Transverse colon (tissue), 4 donors: ENCODE measurements at regions not wholly inside any gene's neighbourhood (a gene's known extent, or its start where the extent isn't known, plus 50 kb on each side); places are given as distances from the start of the nearest gene placed in this dataset.
A peak's percentile ranks its signal among the peaks of the same experiment; 100 is the strongest.
"Not testable (repeated sequence)": the region's sequence is repeated elsewhere in the genome, so short reads cannot be mapped to it uniquely, and the experiment has no call there.

Source experiments
- DNase-seq: peaks from one replicate; pipeline ENCODE4 v3.0.0-alpha.2; 2019
- H3K27ac ChIP-seq, 4 donors: fragments of 200-600 bp; sonication (generic); 2 replicates each; pipeline ENCODE4 v1.5.1; 2016 to 2018; ENCODE audit warnings: inconsistent platforms in 4 of 4
- H3K27me3 ChIP-seq: fragments of 200-600 bp; sonication (generic); 2 replicates; pipeline ENCODE4 v1.5.1; 2017; ENCODE audit warnings: inconsistent platforms
- H3K36me3 ChIP-seq, 4 donors: fragments of 200-600 bp; sonication (generic); 2 replicates each; pipeline ENCODE4 v1.5.1; 2017 to 2019; ENCODE audit warnings: inconsistent platforms in 4 of 4
- H3K4me1 ChIP-seq, 4 donors: fragments of 200-600 bp; sonication (generic); 2 replicates each; pipeline ENCODE4 v1.5.1; 2017 to 2020; ENCODE audit warnings: inconsistent platforms in 4 of 4
- H3K4me3 ChIP-seq, 4 donors: fragments of 200-600 bp; sonication (generic); 1 replicate in 1 of 4; 2 replicates in 3 of 4; pipeline versions ENCODE4 v1.5.1 to v1.6.1; 2017 to 2019; ENCODE audit warnings: inconsistent platforms in 4 of 4
- H3K9me3 ChIP-seq, 2 donors: fragments of 200-600 bp; sonication (generic); 2 replicates each; pipeline ENCODE4 v1.5.1; 2017 to 2019; ENCODE audit warnings: inconsistent platforms in 2 of 2
- CTCF ChIP-seq, 5 experiments: fragments of 200-600 bp in 3 of 5; fragments of 450-650 bp in 2 of 5; sonication (generic) in 3 of 5; IDR thresholded peaks; 1 replicate in 2 of 5; 2 replicates in 3 of 5; pipeline ENCODE4 v1.5.1; 2016 to 2017; ENCODE audit warnings: antibody characterized with exemption in 5 of 5, inconsistent platforms in 3 of 5, mild to moderate bottlenecking in 2 of 5, moderate library complexity in 1 of 5
- WGBS, 2 donors: methylation state at CpG; one replicate each; pipeline ENCODE4 v1.1.5; 2018; ENCODE audit warnings: low coverage in 1 of 2; 5-methylcytosine and 5-hydroxymethylcytosine counted together
- in situ Hi-C, 4 donors: fragments of 200-750 bp; cut with MboI; loops; one replicate each; pipeline versions ENCODE4 v1.15.0 to v1.15.1; 2017; ENCODE audit warnings: low sequenced_read_pairs in 3 of 4, low pct_ligation_motif_present in 1 of 4, low pct_unique_long_range_greater_than_20kb in 1 of 4
- intact Hi-C: fragments of 100-400 bp; cut with DNase I; formaldehyde crosslinking; loops from one replicate; pipeline ENCODE4 v1.15.1; 2023; ENCODE audit warnings: low total_unique reads

- H3K4me3 ChIP-seq, intact Hi-C loops: not testable (repeated sequence)
- 79 to 95% methylated on average over 4 to 5 of the region's 5 CpGs for WGBS, 2 donors
Observed at GRCh38 chr11:71712846-71713245, 120.2 kb upstream of the DEFB108B start.

GRCh38 chr11:71714510-71714909 lies 118.5 kb upstream of the DEFB108B start:
- H3K4me3 ChIP-seq, H3K9me3 ChIP-seq, in situ Hi-C loops, DNase-seq, H3K27ac ChIP-seq, H3K36me3 ChIP-seq, H3K27me3 ChIP-seq, intact Hi-C loops: not testable (repeated sequence)
- peaks cover 0 to 15% (median 6%) of the 10 kb centered on the region in 4 donors for H3K4me1 ChIP-seq
- 89% methylated on average over 5 of the region's 6 CpGs; no CpG with 5 or more reads in 1 of the 2 donors for WGBS, 2 donors

More at GRCh38 chr11:71712846-71713245, 120.2 kb upstream of the DEFB108B start:
- H3K27me3 ChIP-seq, H3K27ac ChIP-seq, H3K9me3 ChIP-seq, DNase-seq, H3K36me3 ChIP-seq, in situ Hi-C loops: not testable (repeated sequence)
- H3K4me1 ChIP-seq: peaks cover 0 to 15% (median 6%) of the 10 kb centered on the region in 4 donors

- H3K9me3 ChIP-seq, H3K36me3 ChIP-seq, H3K4me1 ChIP-seq, intact Hi-C loops, DNase-seq, H3K4me3 ChIP-seq, in situ Hi-C loops, H3K27ac ChIP-seq, H3K27me3 ChIP-seq: not testable (repeated sequence)
- 83% methylated on average over 7 of the region's 11 CpGs; no CpG with 5 or more reads in 1 of the 2 donors for WGBS, 2 donors
Observed at GRCh38 chr11:71721840-71722239, 111.2 kb upstream of the DEFB108B start.

GRCh38 chr11:71723991-71724390 lies 109.0 kb upstream of the DEFB108B start:
- H3K27me3 ChIP-seq, intact Hi-C loops, H3K27ac ChIP-seq, H3K4me3 ChIP-seq, in situ Hi-C loops, H3K36me3 ChIP-seq, H3K4me1 ChIP-seq, H3K9me3 ChIP-seq, DNase-seq: not testable (repeated sequence)
- 67% methylated on average over 4 of the region's 5 CpGs; no CpG with 5 or more reads in 1 of the 2 donors for WGBS, 2 donors

GRCh38 chr11:71730748-71731147 lies 102.3 kb upstream of the DEFB108B start:
- DNase-seq, H3K9me3 ChIP-seq, H3K4me3 ChIP-seq, H3K36me3 ChIP-seq, H3K4me1 ChIP-seq, H3K27me3 ChIP-seq, H3K27ac ChIP-seq, intact Hi-C loops, in situ Hi-C loops: not testable (repeated sequence)
- 80 to 96% methylated on average over 2 to 7 of the region's 8 CpGs for WGBS, 2 donors

- H3K27ac ChIP-seq, H3K9me3 ChIP-seq, intact Hi-C loops, H3K27me3 ChIP-seq, in situ Hi-C loops, H3K36me3 ChIP-seq, H3K4me3 ChIP-seq, H3K4me1 ChIP-seq: not testable (repeated sequence)
- no CpG with 5 or more reads among the region's 3 CpGs for WGBS, 2 donors
- peak; percentile 14 to 55 (median 19) for TF ChIP-seq CTCF (IDR thresholded peaks at IDR 0.05)
- DNase-seq: peak; percentile 41
Observed at GRCh38 chr11:71734368-71734767, 98.6 kb upstream of the DEFB108B start.

GRCh38 chr11:71738317-71738716 lies 94.7 kb upstream of the DEFB108B start:
- H3K9me3 ChIP-seq, in situ Hi-C loops, H3K4me3 ChIP-seq, H3K27me3 ChIP-seq, intact Hi-C loops, H3K36me3 ChIP-seq, H3K27ac ChIP-seq, DNase-seq, H3K4me1 ChIP-seq: not testable (repeated sequence)
- WGBS, 2 donors: 86 to 100% methylated on average over 4 of the region's 4 CpGs

GRCh38 chr11:71743385-71743784 lies 89.6 kb upstream of the DEFB108B start:
- H3K27me3 ChIP-seq, H3K4me3 ChIP-seq, H3K36me3 ChIP-seq, in situ Hi-C loops, H3K9me3 ChIP-seq, H3K27ac ChIP-seq, H3K4me1 ChIP-seq, DNase-seq, intact Hi-C loops: not testable (repeated sequence)
- WGBS, 2 donors: 60 to 73% methylated on average over 5 to 11 of the region's 11 CpGs
